IMR-90 (cell line): ENCODE measurements at regions not wholly inside any gene's neighbourhood (a gene's known extent, or its start where the extent isn't known, plus 50 kb on each side); places are given as distances from the start of the nearest gene placed in this dataset.

Experiments used
- ATAC-seq: fragments of 200-7000 bp; cut with Tn5 transposase; 2 replicates; pipeline ENCODE4 v1.9.1; 2020; ENCODE audit warnings: low read depth, mild to moderate bottlenecking, moderate library complexity
- BruUV-seq: library from RNA; stranded (reverse); fragments of 400-500 nt; replicated peaks from 2 replicates; lab custom pipeline; 2021; lab: Mats Ljungman, UMichigan
- CTCF ChIA-PET: fragments of 300-600 bp; formaldehyde crosslinking; extraction: SDS; loops from one replicate; lab custom pipeline; 2021; ENCODE audit warnings: antibody characterized with exemption; lab: Yijun Ruan, JAX
- POLR2A ChIA-PET: fragments of 300-600 bp; sonication (Branson Sonifier 250); formaldehyde crosslinking; loops from one replicate; lab custom pipeline; 2022; ENCODE audit warnings: antibody characterized with exemption; ENCODE audit not compliant: unreplicated experiment; lab: Charles Lee
- DNase-seq: peaks from one replicate; pipeline ENCODE4 v3.0.0; 2013
- H2AFZ ChIP-seq: replicated peaks from 2 replicates; pipeline ENCODE3; 2013; ENCODE audit warnings: low read length, mild to moderate bottlenecking; ENCODE audit not compliant: poor library complexity
- H2AK5ac ChIP-seq: 2 replicates; pipeline ENCODE4 v1.6.1; 2013; ENCODE audit warnings: low read depth, low read length, inconsistent platforms
- H2AK9ac ChIP-seq: replicated peaks from 2 replicates; pipeline ENCODE3; 2013; ENCODE audit warnings: mild to moderate bottlenecking, low read depth, low read length, moderate library complexity; ENCODE audit not compliant: poor library complexity
- H2BK120ac ChIP-seq: 2 replicates; pipeline ENCODE4 v1.6.1; 2013; ENCODE audit warnings: low read depth, low read length, inconsistent platforms
- H2BK15ac ChIP-seq: 3 replicates; pipeline ENCODE4 v1.6.1; 2013; ENCODE audit warnings: low read depth, low read length, inconsistent platforms
- H2BK20ac ChIP-seq: 2 replicates; pipeline ENCODE4 v1.6.1; 2013; ENCODE audit warnings: low read depth, mild to moderate bottlenecking, inconsistent platforms, low read length, moderate library complexity
- H2BK5ac ChIP-seq: 2 replicates; pipeline ENCODE4 v1.6.1; 2013; ENCODE audit warnings: mild to moderate bottlenecking, low read depth, low read length, inconsistent platforms; ENCODE audit not compliant: poor library complexity, severe bottlenecking
- H3K14ac ChIP-seq: replicated peaks from 2 replicates; pipeline ENCODE4 v1.6.1; 2013; ENCODE audit warnings: low read depth, low read length, inconsistent platforms
- H3K18ac ChIP-seq: 2 replicates; pipeline ENCODE4 v1.6.1; 2013; ENCODE audit warnings: low read depth, low read length, control low read depth
- H3K23ac ChIP-seq: 2 replicates; pipeline ENCODE4 v1.6.1; 2013; ENCODE audit warnings: low read depth, low read length, inconsistent platforms
- H3K27ac ChIP-seq: 2 replicates; pipeline ENCODE4 v1.5.1; 2013; ENCODE audit warnings: mild to moderate bottlenecking, control low read depth, low read length; ENCODE audit not compliant: insufficient read depth
- H3K27me3 ChIP-seq: 2 replicates; pipeline ENCODE4 v1.6.1; 2013; ENCODE audit warnings: low read length; ENCODE audit not compliant: control insufficient read depth, insufficient read depth
- H3K36me3 ChIP-seq: 2 replicates; pipeline ENCODE4 v1.6.1; 2013; ENCODE audit warnings: low read length, mixed read lengths; ENCODE audit not compliant: control insufficient read depth, insufficient read depth
- H3K4ac ChIP-seq: 2 replicates; pipeline ENCODE4 v1.6.1; 2013; ENCODE audit warnings: low read depth, low read length, inconsistent platforms
- H3K4me1 ChIP-seq: 2 replicates; pipeline ENCODE4 v1.6.1; 2013; ENCODE audit warnings: low read length, mixed read lengths; ENCODE audit not compliant: control insufficient read depth, insufficient read depth
- H3K4me2 ChIP-seq: 2 replicates; pipeline ENCODE4 v1.6.1; 2013; ENCODE audit warnings: low read depth, mild to moderate bottlenecking, control low read depth, low read length, moderate library complexity
- H3K4me3 ChIP-seq: 2 replicates; pipeline ENCODE4 v1.5.1; 2013; ENCODE audit warnings: low read depth, mild to moderate bottlenecking, control low read depth, low read length, moderate library complexity; ENCODE audit not compliant: insufficient read depth
- H3K56ac ChIP-seq: 2 replicates; pipeline ENCODE4 v1.6.1; 2013; ENCODE audit warnings: low read length, inconsistent platforms; ENCODE audit not compliant: insufficient read depth; ENCODE audit errors: extremely low read depth
- H3K79me1 ChIP-seq, 2 experiments: 2 replicates each; pipeline ENCODE4 v1.6.1; 2013; ENCODE audit warnings: low read length in 2 of 2, inconsistent platforms in 1 of 2, low read depth in 1 of 2
- H3K9ac ChIP-seq: 2 replicates; pipeline ENCODE4 v1.6.1; 2013; ENCODE audit warnings: low read depth, low read length, control low read depth
- H3K9me1 ChIP-seq: 2 replicates; pipeline ENCODE4 v1.6.1; 2013; ENCODE audit warnings: low read length, inconsistent platforms; ENCODE audit not compliant: insufficient read depth
- H3K9me3 ChIP-seq: 2 replicates; pipeline ENCODE4 v1.6.1; 2013; ENCODE audit warnings: low read length; ENCODE audit not compliant: control insufficient read depth, insufficient read depth
- H4K20me1 ChIP-seq: 2 replicates; pipeline ENCODE4 v1.6.1; 2013; ENCODE audit warnings: low read length, inconsistent platforms; ENCODE audit not compliant: insufficient read depth
- H4K5ac ChIP-seq: 2 replicates; pipeline ENCODE4 v1.6.1; 2013; ENCODE audit warnings: mild to moderate bottlenecking, low read depth, low read length, control low read depth
- H4K8ac ChIP-seq, 2 experiments: 2 replicates each; pipeline ENCODE4 v1.6.1; 2013; ENCODE audit warnings: low read depth in 2 of 2, low read length in 2 of 2, control low read depth in 1 of 2, inconsistent platforms in 1 of 2
- H4K91ac ChIP-seq: 2 replicates; pipeline ENCODE4 v1.6.1; 2013; ENCODE audit warnings: low read depth, low read length, inconsistent platforms; ENCODE audit not compliant: insufficient read depth
- BHLHE40 ChIP-seq: fragments of 150-350 bp; IDR thresholded peaks from 2 replicates; pipeline ENCODE4 v1.6.1; 2016; ENCODE audit warnings: mild to moderate bottlenecking, low read depth, low read length
- CHD1 ChIP-seq: IDR thresholded peaks from 2 replicates; pipeline ENCODE4 v1.6.1; 2012; ENCODE audit warnings: low read depth, low read length, improper control_type of control experiment
- CTCF ChIP-seq: conservative IDR thresholded peaks from 2 replicates; pipeline ENCODE4 v1.5.1; 2012; ENCODE audit warnings: mild to moderate bottlenecking, low read depth, low read length, improper control_type of control experiment
- FOS ChIP-seq: fragments of 150-350 bp; IDR thresholded peaks from 2 replicates; pipeline ENCODE4 v1.6.1; 2016; ENCODE audit warnings: low read depth, low read length
- MAFK ChIP-seq: IDR thresholded peaks from 2 replicates; pipeline ENCODE4 v1.6.1; 2012; ENCODE audit warnings: low read depth, low read length, improper control_type of control experiment
- MXI1 ChIP-seq: IDR thresholded peaks from 2 replicates; pipeline ENCODE4 v1.6.1; 2012; ENCODE audit warnings: low read depth, mild to moderate bottlenecking, low read length, moderate library complexity, borderline replicate concordance
- NFE2L2 ChIP-seq: fragments of 150-350 bp; IDR thresholded peaks from 2 replicates; pipeline ENCODE4 v1.6.1; 2016; ENCODE audit warnings: low read depth, mild to moderate bottlenecking, low read length
- POLR2A ChIP-seq: IDR thresholded peaks from 2 replicates; pipeline ENCODE4 v1.6.1; 2012; ENCODE audit warnings: mild to moderate bottlenecking, low read depth, low read length
- RAD21 ChIP-seq: IDR thresholded peaks from 2 replicates; pipeline ENCODE4 v1.6.1; 2012; ENCODE audit warnings: low read length, improper control_type of control experiment
- RCOR1 ChIP-seq: IDR thresholded peaks from 2 replicates; pipeline ENCODE4 v1.6.1; 2012; ENCODE audit warnings: mild to moderate bottlenecking, low read length, improper control_type of control experiment; ENCODE audit not compliant: insufficient replicate concordance
- RFX5 ChIP-seq: IDR thresholded peaks from 2 replicates; pipeline ENCODE4 v1.8.0; 2012; ENCODE audit warnings: low read depth, mild to moderate bottlenecking, low read length, moderate library complexity
- SMC3 ChIP-seq: fragments of 150-350 bp; IDR thresholded peaks from 2 replicates; pipeline ENCODE4 v1.6.1; 2016; ENCODE audit warnings: low read depth, mild to moderate bottlenecking, antibody characterized with exemption, low read length, moderate library complexity
- WGBS, 2 experiments: methylation state at CpG; one replicate each; pipeline versions ENCODE4 v1.1.5 to v1.1.7; 2013; ENCODE audit warnings: missing lambda C conversion rate in 2 of 2; ENCODE audit not compliant: insufficient read length in 1 of 2; ENCODE audit errors: extremely low coverage in 2 of 2; 5-methylcytosine and 5-hydroxymethylcytosine counted together
- dilution Hi-C: fragments of 300-500 bp; cut with HindIII; formaldehyde crosslinking; loops from one replicate; pipeline ENCODE4 v1.14.3; 2018; ENCODE audit warnings: low sequenced_read_pairs; ENCODE audit not compliant: unreplicated experiment
- in situ Hi-C: fragments of 300-500 bp; cut with MboI; formaldehyde crosslinking; loops from 3 replicates; pipeline ENCODE4 v1.14.3; 2019; ENCODE audit warnings: low sequenced_read_pairs, inconsistent platforms, mixed read lengths
- intact Hi-C: fragments of 100-400 bp; cut with micrococcal nuclease; formaldehyde crosslinking; loops from 2 replicates; pipeline ENCODE4 v1.10.0; 2022

DNA sequence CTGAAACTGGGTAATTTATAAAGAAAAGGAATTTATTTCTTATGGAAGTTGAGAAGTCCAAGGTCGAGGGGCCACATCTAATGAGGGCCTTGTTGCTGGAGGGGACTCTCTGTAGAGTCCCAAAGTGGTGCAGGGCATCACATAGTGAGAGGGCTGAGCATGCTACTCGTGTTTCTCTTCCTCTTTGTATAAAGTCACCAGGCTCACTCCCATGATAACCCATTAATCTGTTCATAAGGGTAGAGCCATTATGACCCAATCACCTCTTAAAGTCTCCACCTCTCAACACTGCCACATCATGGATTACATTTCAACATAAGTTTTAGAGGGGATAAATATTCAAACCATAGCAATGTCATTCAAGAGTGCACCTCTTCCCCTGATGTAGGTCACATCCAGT lies 79.1 kb upstream of the ATP2B1 start:
- TF ChIP-seq BHLHE40 = no peak
- TF ChIP-seq RFX5 = no peak
- no peak for TF ChIP-seq RAD21
- TF ChIP-seq FOS = no peak
- TF ChIP-seq NFE2L2 = no peak
- TF ChIP-seq MXI1 = no peak
- TF ChIP-seq CHD1 = no peak
- TF ChIP-seq MAFK = no peak
- TF ChIP-seq RCOR1 = no peak
- no peak for TF ChIP-seq POLR2A
- no peak for TF ChIP-seq SMC3
- TF ChIP-seq CTCF = no peak
- dilution Hi-C loops = no loop called here
- H3K4me3 ChIP-seq = no peak overlapping the region
- no peaks in the 10 kb centered on the region for H3K36me3 ChIP-seq
- H4K8ac ChIP-seq = no peak overlapping the region
- no peak overlapping the region for H3K9ac ChIP-seq
- no peaks in the 10 kb centered on the region for H3K79me1 ChIP-seq
- no peak overlapping the region for H3K4ac ChIP-seq
- no peak overlapping the region for H2BK5ac ChIP-seq
- no peak overlapping the region for H3K23ac ChIP-seq
- no peak overlapping the region for H4K91ac ChIP-seq
- no peak overlapping the region for H2AK5ac ChIP-seq
- no peak overlapping the region for H4K5ac ChIP-seq
- intact Hi-C loops = no loop called here
- peaks cover 5% of the 10 kb centered on the region for H3K4me1 ChIP-seq
- H3K9me3 ChIP-seq = peaks cover 4% of the 10 kb centered on the region
- no peak overlapping the region for H2BK15ac ChIP-seq
- H2BK20ac ChIP-seq = no peak overlapping the region
- POLR2A ChIA-PET = no interaction called here
- H3K14ac ChIP-seq = no peak overlapping the region
- H2AFZ ChIP-seq = no peak overlapping the region
- H2AK9ac ChIP-seq = no peak overlapping the region
- in situ Hi-C loops = no loop called here
- no peak overlapping the region for H2BK120ac ChIP-seq
- ATAC-seq = no peak
- H3K4me2 ChIP-seq = no peak overlapping the region
- WGBS, 2 experiments = no CpG with 5 or more reads among the region's 2 CpGs
- H3K18ac ChIP-seq = no peak overlapping the region
- no peak overlapping the region for H3K56ac ChIP-seq
- DNase-seq = no peak
- H3K27me3 ChIP-seq = no peaks in the 10 kb centered on the region
- H3K27ac ChIP-seq = no peak overlapping the region
- H3K9me1 ChIP-seq = peaks cover 3% of the 10 kb centered on the region; the same call in 1 of the 2 replicates
- no peaks in the 10 kb centered on the region for H4K20me1 ChIP-seq
- BruUV-seq = no TSS peak
- CTCF ChIA-PET = no interaction called here
